MCF 10A (cell line): ENCODE measurements at regions not wholly inside any gene's neighbourhood (a gene's known extent, or its start where the extent isn't known, plus 50 kb on each side); places are given as distances from the start of the nearest gene placed in this dataset.

ENCODE experiments used
- BruUV-seq: library from RNA; stranded (reverse); fragments of 400-500 nt; replicated peaks from 2 replicates; lab custom pipeline; 2021; lab: Mats Ljungman, UMichigan
- CTCF ChIA-PET: fragments of 300-600 bp; sonication (Branson Sonifier 250); formaldehyde crosslinking; extraction: SDS; loops from one replicate; lab custom pipeline; 2021; ENCODE audit warnings: antibody characterized with exemption, inconsistent platforms; lab: Yijun Ruan, JAX
- POLR2A ChIA-PET: fragments of 300-600, 350-650 bp; sonication (Branson Sonifier 250); formaldehyde crosslinking; extraction: SDS; loops from one replicate; lab custom pipeline; 2020; ENCODE audit warnings: antibody characterized with exemption, inconsistent platforms; lab: Yijun Ruan, JAX
- DNase-seq: peaks from one replicate; pipeline ENCODE4 v3.0.0-alpha.2; 2018; ENCODE audit not compliant: unreplicated experiment
- H3K27ac Mint-ChIP-seq: one replicate; pipeline ENCODE4 v1.8.0; 2022; ENCODE audit warnings: mild to moderate bottlenecking, low read depth, mixed read lengths; ENCODE audit not compliant: unreplicated experiment
- H3K27me3 Mint-ChIP-seq: one replicate; pipeline ENCODE4 v1.8.0; 2022; ENCODE audit warnings: mixed read lengths; ENCODE audit not compliant: insufficient read depth, unreplicated experiment
- H3K36me3 Mint-ChIP-seq: one replicate; pipeline ENCODE4 v1.8.0; 2022; ENCODE audit warnings: mild to moderate bottlenecking, moderate library complexity, mixed read lengths; ENCODE audit not compliant: insufficient read depth, unreplicated experiment
- H3K4me1 Mint-ChIP-seq: one replicate; pipeline ENCODE4 v1.8.0; 2022; ENCODE audit warnings: mixed read lengths; ENCODE audit not compliant: insufficient read depth, unreplicated experiment
- H3K4me3 Mint-ChIP-seq: one replicate; pipeline ENCODE4 v1.8.0; 2022; ENCODE audit warnings: mild to moderate bottlenecking, moderate library complexity, mixed read lengths; ENCODE audit not compliant: unreplicated experiment
- H3K9me3 Mint-ChIP-seq: one replicate; pipeline ENCODE4 v1.8.0; 2022; ENCODE audit warnings: mixed read lengths; ENCODE audit not compliant: unreplicated experiment
- intact Hi-C: fragments of 100-400 bp; cut with micrococcal nuclease; formaldehyde crosslinking; loops from 2 replicates; pipeline ENCODE4 v1.14.1; 2022
- TF ChIP-seq, protein P1 (sequence below): fragments of 200-600 bp; IDR thresholded peaks from one replicate; pipeline ENCODE4 v1.8.0; 2022; ENCODE audit warnings: antibody characterized with exemption, mild to moderate bottlenecking; ENCODE audit not compliant: unreplicated experiment

DNA sequence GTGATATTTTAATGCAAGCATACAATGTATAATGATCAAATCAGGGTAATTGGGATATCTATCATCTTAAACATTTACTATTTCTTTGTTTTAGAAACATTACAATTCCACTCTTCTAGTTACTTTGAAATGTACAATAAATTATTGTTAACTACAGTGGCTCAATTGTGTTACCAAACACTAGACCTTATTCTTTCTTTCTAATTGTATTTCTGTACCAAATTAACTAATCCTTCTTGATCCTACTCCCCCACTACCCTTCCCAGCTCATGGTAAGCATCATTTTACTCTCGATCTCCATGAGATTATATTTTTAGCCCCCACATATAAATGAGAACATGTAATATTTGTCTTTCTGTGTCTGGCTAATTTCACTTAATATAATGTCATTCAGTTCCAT is 95.0 kb upstream of the MROH9 start:
- Mint-ChIP-seq H3K27me3 (no peaks in the 10 kb centered on the region), H3K27ac (no peak overlapping the region), H3K4me1 (no peaks in the 10 kb centered on the region), H3K36me3 (no peaks in the 10 kb centered on the region), H3K4me3 (no peak overlapping the region), H3K9me3 (no peaks in the 10 kb centered on the region)
- POLR2A ChIA-PET = no interaction called here
- DNase-seq = no peak
- BruUV-seq = no TSS peak
- CTCF ChIA-PET = interaction anchor here (0.7 to 0.9 kb wide), 2 partner anchors 75 to 1353 kb away, joined by 3 read pairs; no protein-coding TSS in a partner anchor
- TF ChIP-seq, protein P1, sequence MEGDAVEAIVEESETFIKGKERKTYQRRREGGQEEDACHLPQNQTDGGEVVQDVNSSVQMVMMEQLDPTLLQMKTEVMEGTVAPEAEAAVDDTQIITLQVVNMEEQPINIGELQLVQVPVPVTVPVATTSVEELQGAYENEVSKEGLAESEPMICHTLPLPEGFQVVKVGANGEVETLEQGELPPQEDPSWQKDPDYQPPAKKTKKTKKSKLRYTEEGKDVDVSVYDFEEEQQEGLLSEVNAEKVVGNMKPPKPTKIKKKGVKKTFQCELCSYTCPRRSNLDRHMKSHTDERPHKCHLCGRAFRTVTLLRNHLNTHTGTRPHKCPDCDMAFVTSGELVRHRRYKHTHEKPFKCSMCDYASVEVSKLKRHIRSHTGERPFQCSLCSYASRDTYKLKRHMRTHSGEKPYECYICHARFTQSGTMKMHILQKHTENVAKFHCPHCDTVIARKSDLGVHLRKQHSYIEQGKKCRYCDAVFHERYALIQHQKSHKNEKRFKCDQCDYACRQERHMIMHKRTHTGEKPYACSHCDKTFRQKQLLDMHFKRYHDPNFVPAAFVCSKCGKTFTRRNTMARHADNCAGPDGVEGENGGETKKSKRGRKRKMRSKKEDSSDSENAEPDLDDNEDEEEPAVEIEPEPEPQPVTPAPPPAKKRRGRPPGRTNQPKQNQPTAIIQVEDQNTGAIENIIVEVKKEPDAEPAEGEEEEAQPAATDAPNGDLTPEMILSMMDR = no peak
- intact Hi-C loops = no loop called here

DNA sequence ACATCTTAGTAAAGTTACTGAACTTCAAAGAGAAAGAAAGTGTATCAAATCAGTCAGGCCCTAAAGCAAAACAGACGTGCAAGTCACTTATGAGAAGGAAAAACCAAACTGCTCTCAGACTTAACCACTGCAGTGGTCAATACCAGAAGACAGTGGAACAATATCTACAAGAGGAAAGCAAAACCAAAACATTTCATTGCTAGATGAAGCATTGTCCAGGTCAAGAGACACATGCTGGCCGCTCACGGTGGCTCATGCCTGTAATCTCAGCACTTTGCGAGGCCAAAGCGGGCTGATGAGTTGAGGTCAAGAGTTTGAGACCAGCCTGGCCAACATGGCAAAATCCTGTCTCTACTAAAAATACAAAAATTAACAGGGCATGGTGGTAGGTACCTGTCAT is 82.0 kb upstream of the MROH9 start:
- BruUV-seq = no TSS peak
- TF ChIP-seq, protein P1 = no peak

DNA sequence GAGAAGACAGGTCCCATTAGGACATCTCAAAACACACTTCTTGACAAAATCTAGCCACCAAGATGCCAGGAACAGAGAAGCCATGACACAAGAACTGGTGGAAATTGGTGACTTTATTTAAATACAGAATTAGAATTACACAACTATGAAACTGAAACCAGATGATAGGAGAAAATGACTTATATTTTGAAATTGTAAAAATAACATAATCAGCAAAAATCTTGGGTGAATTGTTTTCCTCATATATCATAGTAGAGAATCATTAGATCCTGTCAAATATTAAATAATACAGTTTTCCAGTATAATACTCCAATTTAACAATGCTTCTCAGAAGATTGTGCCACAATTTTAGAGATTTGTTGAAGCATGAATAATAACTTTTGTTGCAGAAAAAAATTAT is 81.5 kb upstream of the MROH9 start:
- no peak overlapping the region for H3K4me3 Mint-ChIP-seq
- CTCF ChIA-PET = interaction anchor here (0.6 kb wide), 1 partner anchor 9 kb away, joined by 3 read pairs; no protein-coding TSS in a partner anchor

More for the DNA sequence above, 82.0 kb upstream of the MROH9 start:
- no peaks in the 10 kb centered on the region for H3K4me1 Mint-ChIP-seq
- H3K4me3 Mint-ChIP-seq = no peak overlapping the region
- ChIA-PET POLR2A (no interaction called here), CTCF (no interaction called here)
- H3K36me3 Mint-ChIP-seq = no peaks in the 10 kb centered on the region
- DNase-seq = no peak
- H3K27ac Mint-ChIP-seq = no peak overlapping the region
- no peaks in the 10 kb centered on the region for H3K9me3 Mint-ChIP-seq
- no peaks in the 10 kb centered on the region for H3K27me3 Mint-ChIP-seq
- intact Hi-C loops = no loop called here

DNA sequence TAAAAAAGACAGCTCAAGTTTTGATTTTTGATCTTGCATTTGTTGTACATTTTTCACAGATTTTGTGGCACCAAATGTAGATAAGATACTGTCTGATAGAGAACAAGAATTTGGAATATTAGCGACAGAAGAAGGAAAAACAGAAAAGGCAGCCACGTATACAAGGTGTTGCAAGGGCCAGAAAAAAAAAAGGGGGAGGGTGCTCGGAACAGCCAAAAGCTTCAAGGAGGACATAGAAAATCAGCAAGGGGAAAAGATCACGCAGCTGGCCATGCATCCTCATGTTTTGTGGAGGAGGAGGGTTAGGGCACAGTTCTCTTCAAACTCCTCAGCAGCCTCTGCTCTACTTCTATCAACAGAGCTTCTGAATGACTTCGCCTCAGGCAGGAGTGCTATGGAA is 80.7 kb upstream of the MROH9 start:
- CTCF ChIA-PET = interaction anchor here (0.5 to 0.7 kb wide), 3 partner anchors 8 to 405 kb away, joined by 3 to 4 read pairs (median 3); no protein-coding TSS in a partner anchor
- H3K27ac Mint-ChIP-seq = no peak overlapping the region
- no peaks in the 10 kb centered on the region for H3K4me1 Mint-ChIP-seq
- no peak overlapping the region for H3K4me3 Mint-ChIP-seq
- no peak for DNase-seq
- intact Hi-C loops = no loop called here
- no peaks in the 10 kb centered on the region for H3K9me3 Mint-ChIP-seq
- no TSS peak for BruUV-seq
- no peaks in the 10 kb centered on the region for H3K27me3 Mint-ChIP-seq
- TF ChIP-seq, protein P1 = no peak
- H3K36me3 Mint-ChIP-seq = no peaks in the 10 kb centered on the region
- POLR2A ChIA-PET = no interaction called here

More for the DNA sequence above, 81.5 kb upstream of the MROH9 start:
- H3K27me3 Mint-ChIP-seq = no peaks in the 10 kb centered on the region
- TF ChIP-seq, protein P1 = no peak
- H3K4me1 Mint-ChIP-seq = no peaks in the 10 kb centered on the region
- H3K36me3 Mint-ChIP-seq = no peaks in the 10 kb centered on the region
- no peak overlapping the region for H3K27ac Mint-ChIP-seq
- no peaks in the 10 kb centered on the region for H3K9me3 Mint-ChIP-seq
- POLR2A ChIA-PET = no interaction called here
- intact Hi-C loops = no loop called here
- DNase-seq = no peak
- BruUV-seq = no TSS peak
